NOMO-1 treated with DMSO at 0.1 percent for 48 hours (cell line): ENCODE measurements at regions not wholly inside any gene's neighbourhood (a gene's known extent, or its start where the extent isn't known, plus 50 kb on each side); places are given as distances from the start of the nearest gene placed in this dataset.
A peak's percentile ranks its signal among the peaks of the same experiment; 100 is the strongest.
"Not testable (repeated sequence)": the region's sequence is repeated elsewhere in the genome, so short reads cannot be mapped to it uniquely, and the experiment has no call there.

Experiments used
- DNase-seq: peaks from one replicate; lab custom pipeline; 2025; ENCODE audit not compliant: unreplicated experiment; lab: John Stamatoyannopoulos, UW

DNA sequence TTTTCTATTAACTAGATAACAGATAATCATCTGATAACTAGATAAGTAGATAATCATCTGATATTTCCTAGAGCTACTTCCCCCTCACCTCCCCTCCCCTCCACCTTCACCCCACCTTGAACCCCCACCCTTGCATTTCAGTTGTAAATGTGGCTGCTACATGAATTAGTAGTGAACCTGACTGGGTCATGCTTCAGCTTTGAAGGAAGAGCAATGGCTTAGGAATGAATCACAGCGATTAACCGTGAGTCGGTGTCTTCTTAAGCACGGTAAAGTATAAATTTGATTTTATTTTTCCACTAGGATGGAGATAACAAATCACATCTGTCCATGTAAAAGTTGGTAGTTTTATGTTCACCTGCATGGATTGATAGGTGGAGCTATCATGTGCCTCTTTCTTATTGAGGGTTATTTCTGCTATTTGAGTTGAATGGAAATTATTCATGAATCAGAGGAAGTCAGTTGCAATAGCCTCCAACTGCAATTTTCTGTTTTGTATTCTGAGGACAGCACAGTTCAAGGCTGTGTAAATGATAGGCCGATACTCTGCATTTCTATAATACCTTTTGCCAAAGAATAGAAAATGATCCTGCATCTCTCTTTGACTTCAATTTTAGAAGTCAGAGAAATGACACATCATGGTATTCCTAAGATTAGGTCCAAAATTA is 235.0 kb downstream of the PTGER3 start:
- no peak for DNase-seq

DNA sequence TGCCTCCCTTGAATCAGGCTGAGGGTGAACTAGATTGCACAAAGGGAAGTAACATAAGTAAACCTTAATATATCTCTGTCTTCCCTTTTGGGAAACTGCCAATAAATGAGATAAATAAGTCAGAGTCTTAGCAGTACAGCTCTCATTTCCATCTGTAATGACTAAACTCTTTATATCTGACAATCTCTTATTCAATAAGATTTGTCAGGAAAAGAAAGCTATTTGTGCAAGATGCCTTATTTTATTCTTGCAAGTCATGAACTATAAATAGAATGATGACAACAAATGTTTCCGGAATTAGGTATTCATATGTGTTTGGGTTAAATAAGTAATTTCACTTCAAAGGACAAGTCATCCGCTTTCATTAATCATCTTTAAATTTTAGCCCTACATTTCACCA is 229.2 kb downstream of the PTGER3 start:
- peak; percentile 59 for DNase-seq

DNA sequence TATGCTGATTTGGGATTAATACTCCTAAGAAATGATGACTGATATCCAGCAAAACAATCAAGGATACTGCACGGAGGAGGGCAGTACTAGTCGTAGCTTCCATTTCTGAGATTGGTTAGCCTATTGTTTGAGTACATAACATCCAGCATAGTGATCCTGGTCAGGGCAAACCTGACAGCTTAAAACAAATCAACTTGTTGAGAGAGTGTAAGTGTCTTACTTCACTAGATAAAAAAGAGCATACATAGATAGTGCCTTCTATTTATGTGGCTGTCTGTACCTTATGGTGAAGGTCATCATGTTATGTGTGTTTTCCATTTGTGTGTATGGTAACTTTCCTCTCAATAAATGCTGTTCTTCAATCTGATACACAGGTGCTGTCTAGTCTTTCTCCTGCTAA is 228.4 kb downstream of the PTGER3 start:
- DNase-seq = no peak

DNA sequence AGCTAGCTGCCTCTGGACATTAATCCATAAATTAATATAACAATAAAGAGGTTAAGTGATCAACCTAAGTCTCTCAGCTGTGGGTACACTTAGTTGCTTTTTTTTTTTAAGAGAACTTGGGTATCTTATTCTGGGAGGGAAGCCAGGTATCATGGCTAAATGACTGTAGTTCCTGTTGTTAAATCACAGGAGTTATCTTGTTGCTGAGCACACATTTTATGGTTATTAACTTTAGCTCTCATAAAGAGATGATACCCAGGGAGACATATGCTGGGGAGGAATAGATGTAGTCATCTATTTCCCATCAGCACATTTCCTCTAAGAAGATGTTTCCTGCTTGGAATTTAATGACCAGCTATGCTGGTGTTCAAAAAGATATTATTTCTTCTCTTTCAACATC is 227.8 kb downstream of the PTGER3 start:
- no peak for DNase-seq

DNA sequence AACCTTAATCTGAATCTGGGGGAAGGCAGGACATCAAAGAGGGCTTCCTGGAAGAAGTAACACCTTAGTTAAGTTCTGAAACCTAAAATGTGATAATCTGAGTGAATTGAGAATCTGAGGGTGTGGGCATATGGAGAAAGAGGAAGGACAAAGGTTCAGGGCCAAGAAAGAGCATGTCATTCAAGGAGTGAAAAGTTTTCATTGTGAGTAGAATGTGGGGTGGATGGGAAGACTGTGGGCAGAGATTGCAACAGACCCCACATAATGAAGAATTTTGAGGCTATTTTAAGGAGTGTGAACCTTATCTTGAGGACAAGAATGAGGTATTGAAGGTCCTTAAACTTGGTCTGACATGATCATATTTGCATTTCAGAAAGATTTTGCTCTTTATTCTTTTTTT is 227.2 kb downstream of the PTGER3 start:
- DNase-seq = peak; percentile 89

DNA sequence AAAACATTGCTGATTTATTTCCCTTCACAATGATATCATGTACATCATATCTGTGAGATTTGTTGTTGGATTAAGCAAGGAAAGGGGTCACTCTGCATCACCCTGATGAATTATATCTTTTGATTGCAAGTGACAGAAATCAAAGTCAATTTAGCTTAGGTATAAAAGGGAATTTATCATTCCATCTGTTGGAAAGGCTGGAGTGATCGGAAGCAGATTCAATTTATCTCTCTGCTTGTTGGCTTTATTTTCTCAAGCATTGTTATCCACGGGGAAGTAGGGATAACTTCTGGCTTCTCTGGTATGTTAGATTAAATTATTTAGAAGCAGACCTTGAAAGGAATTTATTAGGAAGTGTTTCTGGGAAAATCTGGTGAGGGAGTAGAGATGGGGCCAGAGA is 226.6 kb downstream of the PTGER3 start:
- no peak for DNase-seq

DNA sequence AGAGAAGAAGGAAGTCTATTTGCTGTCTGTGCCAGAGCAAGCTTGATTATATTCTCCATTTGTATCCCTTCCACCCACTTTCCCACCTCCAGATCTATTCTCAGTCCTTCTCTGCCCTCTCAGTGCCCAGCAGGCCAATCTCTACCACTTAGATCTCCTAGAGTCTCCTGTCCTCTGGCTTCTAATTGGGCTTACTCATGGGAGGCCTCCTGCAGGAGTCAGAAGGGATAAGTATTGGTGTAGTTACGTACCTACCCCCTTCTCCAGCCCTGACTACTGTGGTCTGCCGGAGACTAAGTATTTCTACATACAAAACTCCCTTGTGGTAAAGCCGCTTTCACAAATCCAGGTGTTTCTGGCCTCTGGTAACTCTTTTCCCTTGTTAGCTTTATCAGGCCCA is 221.2 kb downstream of the PTGER3 start:
- no peak for DNase-seq

DNA sequence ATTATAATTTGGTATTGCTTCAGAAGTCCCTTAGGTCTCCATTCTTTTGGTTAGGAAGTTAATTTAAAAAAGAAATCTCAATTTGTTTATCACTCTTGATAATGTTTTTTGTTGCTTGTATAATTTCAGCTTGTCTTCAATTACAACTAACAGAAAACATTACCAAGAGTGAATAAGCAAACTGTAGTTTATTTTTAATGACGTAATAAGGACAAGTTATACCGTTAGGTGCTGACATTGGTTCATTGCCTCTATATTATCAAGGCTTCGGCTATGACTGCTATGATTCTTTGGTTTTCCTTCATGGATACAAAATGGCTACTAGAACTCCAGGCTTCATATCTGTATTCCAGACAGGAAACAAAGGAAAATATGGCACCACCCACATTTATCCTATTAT is 220.6 kb downstream of the PTGER3 start:
- DNase-seq = no peak

DNA sequence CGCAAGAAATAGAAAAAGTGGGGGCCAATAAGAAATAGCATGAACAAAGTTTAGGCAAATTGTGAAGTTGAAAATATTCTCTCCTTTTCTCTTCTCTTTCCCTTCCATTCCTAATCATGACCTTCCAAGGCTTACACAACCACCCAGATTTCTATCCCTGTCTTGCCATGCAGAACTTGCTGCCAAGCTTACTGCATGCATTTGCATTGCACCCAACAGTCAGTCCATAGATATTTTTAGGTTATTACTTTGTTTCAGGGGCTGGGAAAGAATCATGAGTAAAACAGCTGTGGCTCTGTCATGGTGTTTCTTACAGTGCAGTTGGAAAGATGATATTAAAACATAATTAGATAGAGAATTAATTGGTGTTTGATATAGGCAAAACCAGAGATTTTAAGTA is 219.4 kb downstream of the PTGER3 start:
- no peak for DNase-seq

DNA sequence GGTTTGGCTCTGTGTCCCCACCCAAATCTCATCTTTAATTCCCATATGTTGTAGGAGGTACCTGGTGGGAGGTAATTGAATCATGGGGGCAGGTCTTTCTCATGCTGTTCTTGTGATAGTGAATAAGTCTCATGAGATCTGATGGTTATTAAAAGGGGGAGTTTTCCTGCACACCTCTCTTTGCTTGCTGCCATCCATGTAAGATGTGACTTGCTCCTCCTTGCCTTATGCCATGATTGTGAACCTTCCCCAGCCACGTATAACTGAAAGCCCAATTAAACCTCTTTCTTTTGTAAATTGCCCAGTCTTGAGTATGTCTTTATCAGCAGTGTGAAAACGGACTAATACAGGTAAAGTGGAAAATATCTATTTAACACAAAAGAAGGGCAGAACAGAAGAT is 213.3 kb downstream of the PTGER3 start:
- DNase-seq = not testable (repeated sequence)

DNA sequence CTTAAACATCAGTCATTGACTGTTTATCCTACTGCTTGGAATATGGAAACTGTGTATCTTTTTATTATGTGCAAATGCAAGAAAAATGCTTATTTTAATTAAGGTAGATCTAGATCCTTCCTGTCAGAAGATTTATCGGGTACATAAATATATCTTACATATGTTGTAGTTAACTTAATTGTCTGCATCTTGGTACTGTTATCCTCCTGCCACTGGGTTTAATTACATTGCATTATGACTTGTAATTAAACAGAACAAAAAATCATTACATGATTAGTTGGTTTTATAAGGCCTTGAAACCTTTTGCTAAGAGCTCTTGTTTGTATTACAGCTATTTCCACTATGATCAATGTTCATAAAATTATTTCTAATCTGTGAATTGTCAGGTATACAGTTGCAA is 211.2 kb downstream of the PTGER3 start:
- no peak for DNase-seq

DNA sequence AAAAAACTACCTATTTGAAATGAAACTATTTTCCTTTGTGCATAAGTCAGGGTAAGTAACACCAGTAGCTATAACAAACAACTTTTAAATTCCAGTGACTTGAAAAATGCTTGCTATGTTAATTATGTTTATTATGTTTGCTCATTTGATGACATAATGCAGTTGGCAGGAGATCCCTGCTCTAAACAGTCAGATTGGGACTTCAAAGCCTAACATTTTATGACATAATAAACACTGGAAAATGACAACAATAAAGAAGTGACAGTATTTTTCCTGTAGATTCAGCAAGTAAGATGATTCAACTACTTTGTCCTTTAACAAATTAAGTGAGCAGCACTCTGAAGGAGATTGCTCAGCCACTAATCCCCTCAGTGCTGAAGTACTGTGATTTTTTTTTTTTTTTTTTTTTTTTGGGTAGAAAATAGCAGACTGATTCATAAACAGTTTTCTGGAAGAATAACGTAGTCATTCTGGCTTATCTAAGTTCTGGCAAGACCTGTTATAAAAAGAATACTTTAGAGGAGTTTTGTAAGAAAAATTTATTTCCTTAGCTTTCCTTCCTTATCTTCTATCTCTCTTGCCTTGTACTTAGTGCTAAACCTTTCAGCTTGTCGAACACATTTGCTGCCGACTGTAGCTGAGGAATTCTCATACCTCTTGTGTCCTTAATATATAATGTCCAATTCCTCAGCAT is 207.2 kb downstream of the PTGER3 start:
- DNase-seq = no peak

DNA sequence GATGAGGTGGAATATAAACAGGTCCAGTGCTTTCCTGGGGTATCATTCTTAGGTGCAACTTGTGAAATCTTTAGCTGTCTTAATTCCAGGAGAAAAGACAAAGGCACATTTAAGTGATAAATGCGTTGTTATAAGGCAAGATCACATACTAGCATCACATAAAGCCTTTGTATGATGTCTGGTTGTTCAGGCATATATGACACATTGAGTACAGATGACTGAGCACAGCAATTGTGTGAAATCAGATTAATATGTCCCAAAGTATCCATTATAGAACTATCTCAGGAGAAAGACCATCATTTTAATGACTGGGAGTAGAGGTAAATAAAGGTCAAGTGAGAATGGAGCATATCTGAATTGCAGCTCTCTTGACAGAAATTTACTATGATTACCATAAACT is 205.1 kb downstream of the PTGER3 start:
- no peak for DNase-seq

DNA sequence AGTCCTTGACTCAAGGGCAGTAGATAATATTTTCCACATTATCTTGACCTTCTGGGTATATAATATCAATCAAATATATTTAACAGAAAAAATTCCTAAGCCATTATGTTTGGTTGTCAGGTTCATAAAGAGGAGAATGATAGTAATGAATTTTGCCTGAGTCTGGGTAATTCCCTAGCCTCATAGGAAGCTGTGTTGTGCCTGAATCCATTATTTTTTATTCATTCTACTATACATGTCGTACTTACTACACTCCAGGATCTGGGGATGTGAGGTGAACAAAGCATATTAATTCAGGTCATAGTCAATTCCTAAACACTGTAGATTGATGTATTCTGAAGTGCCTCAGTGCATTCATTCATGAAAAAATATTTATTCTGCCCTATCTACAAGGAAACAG is 204.2 kb downstream of the PTGER3 start:
- no peak for DNase-seq

DNA sequence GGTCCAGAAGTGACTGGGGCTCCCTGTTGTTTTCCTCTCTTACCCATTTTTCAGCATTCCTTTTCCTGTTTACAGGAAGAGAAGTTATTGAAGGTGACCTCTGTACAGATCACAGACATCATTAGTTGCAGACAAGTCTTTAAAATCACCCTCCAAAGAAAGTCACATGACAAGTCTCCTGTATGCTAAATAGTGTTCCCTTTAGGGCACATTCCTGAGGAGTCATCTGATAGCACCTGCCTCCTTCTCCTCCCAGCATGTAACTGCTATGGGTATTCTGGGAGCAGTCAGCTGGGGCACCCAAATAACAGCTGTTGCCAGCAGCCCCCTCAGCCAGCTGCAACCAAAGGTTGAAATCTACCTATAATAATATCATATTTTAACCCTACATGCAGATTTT is 200.6 kb downstream of the PTGER3 start:
- DNase-seq = no peak

DNA sequence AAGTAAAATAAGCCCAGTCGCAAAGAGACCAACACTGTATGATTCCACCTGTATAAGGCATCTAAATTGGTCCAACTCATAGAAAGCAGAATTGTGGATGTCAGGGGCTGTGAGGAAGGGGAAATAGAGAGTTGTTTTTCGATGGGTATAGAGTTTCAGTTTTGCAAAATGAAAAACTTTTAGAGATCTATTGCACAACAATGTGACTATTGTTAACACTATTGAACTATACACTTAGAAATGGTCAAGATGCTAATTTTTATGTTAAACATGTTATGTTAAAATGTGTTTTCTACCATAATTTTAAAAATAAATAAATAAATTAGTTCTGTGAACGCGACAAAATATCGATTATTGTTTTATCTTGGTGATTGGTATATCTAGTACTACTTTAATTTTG is 192.4 kb downstream of the PTGER3 start:
- DNase-seq = no peak

DNA sequence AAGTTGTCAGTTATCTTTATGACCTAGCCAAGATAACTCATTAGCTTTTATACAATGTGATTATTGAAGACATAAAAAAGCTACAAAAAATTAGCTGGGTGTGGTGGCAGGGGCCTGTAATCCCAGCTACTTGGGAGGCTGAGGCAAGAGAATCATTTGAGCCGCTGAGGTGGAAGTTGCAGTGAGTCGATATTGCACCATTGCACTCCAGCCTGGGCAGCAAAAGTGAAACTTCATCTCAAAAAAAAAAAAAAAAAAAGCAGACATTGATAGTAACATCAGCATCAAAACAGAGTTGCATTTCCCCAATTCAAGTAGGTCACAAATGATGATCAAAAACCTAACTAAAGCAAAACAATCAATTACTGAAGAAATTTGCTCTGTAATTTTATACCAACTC is 191.4 kb downstream of the PTGER3 start:
- DNase-seq = peak; percentile 9

DNA sequence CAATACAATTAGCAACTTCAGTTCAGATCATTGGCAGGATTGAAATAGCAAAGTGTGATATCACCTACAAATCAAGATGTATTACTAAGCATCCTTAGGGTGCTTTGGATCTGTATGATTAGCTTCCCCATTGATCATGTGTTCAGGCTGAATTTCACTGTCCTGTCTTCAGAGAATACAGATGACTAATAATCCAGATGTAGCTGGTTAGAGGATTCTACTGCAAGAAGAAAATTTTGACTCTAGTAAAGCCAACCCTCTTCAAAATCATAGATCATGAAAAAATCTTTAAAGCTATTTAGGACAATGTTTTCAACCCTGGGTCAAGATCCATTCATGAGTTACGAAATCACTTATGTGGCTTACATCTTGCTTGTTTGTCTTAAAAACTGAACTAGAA is 184.4 kb downstream of the PTGER3 start:
- no peak for DNase-seq

DNA sequence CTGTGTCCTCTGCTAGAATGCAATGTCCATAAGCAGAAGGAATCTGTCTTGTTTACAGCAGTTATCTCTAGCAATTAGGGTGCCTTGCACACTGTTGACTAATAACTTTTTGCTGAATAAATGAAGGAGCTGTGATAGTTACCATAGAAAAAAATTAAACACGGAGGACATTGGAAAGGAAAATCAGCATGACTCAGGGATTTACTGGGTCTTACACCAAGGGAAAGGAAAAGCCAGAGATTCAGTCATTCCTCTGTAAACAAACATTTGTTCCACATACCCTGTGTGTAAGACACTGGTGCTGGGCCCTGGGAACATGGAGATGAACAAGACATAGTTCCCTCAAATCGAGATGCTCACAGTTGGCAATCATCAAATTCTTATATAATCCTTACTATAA is 183.3 kb downstream of the PTGER3 start:
- no peak for DNase-seq

DNA sequence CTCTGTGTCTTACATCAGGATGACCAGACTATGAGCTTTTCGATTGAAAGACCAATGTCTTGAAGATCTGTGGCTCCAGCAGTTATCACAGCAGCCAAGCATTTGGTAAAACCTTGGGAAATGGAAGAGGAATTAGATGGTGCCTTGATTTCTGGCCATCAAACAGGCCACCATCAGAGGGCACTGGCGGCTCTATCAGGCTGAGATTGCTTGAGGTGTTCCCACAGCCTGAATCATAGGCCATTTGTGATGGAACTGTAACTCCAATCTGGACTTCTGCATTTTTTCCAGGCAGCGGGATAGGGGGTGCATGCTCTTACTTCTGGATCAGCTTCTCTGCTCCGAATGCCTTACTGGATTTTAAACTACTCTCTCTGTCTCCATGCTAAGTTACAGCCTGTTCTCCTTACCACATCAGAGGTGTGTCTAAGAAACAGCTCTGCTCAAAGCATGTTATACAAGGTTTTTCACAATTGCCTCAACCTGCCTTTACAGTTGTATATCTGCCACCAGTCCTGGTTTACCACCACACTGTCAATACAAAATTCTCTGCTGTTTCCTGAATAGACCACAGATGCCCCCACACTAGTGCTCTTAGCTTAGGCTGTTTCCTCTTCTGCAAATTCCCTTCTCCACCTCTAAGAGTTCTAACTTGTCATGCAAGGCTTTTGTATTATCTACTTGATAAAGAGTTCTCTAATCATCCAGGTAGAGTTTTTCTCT is 180.9 kb downstream of the PTGER3 start:
- peak; percentile 85 for DNase-seq

DNA sequence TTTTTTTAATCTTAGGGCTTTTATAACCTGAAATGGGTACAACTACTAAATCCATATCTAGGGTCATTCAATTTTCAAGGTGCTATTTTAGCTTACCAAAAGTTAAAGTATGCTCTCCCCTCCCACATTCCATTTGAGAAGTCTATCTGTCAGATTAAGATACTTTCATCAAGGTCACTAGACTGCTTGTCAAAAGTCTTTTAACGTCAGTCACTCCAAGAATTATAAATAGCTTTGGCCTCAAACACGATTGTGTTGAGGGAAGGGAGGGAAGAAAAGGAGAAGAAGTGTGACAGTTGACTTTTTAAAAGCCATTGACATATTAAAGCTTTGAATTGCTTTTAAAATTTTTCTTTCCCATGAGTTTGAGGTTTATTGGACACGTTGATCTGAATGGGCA is 175.8 kb downstream of the PTGER3 start:
- DNase-seq = no peak

DNA sequence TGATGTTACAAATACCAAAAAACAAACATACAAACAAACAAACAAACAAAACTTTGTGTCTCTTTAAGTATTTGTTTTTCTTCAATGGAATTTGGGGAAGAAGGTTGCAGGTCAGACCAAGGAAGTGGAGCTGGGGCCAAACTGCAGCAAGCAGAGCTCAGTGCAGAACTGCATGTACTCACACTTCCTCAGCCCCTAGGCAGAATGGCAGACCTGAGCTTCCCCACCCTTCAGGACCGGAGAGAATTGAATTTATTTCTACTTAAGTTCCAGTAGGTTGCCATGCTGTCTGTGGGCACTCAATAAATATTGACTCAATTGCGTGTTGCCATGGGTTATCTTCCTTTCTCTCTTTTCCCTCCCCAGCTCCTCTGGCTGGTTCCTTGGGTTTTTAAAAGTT is 173.6 kb downstream of the PTGER3 start:
- peak; percentile 54 for DNase-seq
